HG03280 (cell line): ENCODE measurements at regions not wholly inside any gene's neighbourhood (a gene's known extent, or its start where the extent isn't known, plus 50 kb on each side); places are given as distances from the start of the nearest gene placed in this dataset.
"Not testable (repeated sequence)": the region's sequence is repeated elsewhere in the genome, so short reads cannot be mapped to it uniquely, and the experiment has no call there.

Experiments
- ATAC-seq: cut with Tn5 transposase; IDR thresholded peaks from one replicate; pipeline ENCODE4 v1.9.1; 2021; ENCODE audit warnings: mild to moderate bottlenecking, moderate library complexity; ENCODE audit not compliant: unreplicated experiment

GRCh38 chr11:37282367-37282766 is 684.3 kb upstream of the RAG2 start:
- no peak for ATAC-seq

DNA sequence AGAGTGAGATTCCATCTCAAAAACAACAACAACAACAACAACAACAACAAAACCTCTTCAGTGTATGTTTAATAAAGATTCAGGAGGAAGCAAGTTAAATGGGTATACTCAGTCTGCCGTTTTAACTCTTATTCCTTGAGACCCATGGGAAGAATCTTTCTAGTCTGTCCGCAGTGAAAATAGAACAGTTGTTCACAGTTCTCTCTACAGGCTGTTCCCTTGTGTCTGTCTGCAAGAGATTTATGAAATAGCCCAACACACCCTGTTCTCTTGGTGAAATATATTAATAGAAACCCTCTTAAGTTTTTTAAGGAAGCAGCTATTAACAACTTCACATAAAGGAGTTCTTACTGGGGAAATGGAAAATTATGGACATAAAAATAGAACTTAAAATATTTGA is 682.2 kb upstream of the RAG2 start:
- ATAC-seq, result no peak

DNA sequence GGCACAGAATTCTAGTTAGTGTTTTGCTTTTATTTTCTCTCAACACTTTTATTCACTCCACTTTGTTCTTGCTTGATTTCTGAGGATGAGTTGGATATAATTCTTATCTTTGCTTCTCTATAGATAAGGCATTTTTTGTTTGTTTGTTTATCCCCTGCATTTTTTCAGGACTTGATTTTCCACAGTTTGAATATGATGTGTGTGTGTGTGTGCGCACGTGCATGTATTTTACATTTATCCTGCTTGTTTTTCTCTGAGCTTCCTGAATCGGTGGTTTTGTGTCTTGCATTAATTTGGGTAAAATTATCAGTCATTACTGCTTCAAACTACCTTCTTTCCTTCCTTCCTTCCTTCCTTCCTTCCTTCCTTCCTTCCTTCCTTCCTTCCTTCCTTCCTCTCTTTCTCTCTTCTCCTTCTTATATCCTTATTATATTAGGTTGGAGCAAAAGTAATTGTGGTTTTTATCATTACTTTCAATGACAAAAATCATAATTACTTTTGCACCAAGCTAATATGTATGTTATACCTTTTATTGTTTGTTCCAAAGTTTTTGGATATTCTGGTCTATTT is 679.9 kb upstream of the RAG2 start:
- no peak for ATAC-seq

- ATAC-seq, result no peak
These were observed 666.7 kb upstream of the RAG2 start for GRCh38 chr11:37264783-37265182.

DNA sequence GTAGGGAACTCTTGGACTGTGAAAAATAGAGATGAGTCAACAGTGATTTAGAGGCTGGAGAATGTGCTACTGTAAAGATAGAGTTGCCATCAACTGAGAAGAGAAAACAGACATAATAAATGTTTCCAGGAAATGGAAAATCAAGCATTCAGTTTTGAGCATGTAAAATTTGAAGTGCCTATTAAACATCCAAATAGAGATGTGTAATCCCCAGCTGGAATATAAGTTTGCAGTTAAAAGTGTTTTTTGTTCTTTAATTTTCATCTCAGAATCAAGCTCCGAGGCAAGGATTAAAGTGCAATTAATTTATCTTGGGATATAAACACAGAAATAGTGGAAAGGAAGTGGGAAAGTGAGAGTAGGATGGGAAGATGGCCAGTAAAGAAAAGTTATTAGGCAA is 666.0 kb upstream of the RAG2 start:
- ATAC-seq, result no peak

GRCh38 chr11:37263467-37263866 is 665.4 kb upstream of the RAG2 start:
- not testable (repeated sequence) for ATAC-seq

DNA sequence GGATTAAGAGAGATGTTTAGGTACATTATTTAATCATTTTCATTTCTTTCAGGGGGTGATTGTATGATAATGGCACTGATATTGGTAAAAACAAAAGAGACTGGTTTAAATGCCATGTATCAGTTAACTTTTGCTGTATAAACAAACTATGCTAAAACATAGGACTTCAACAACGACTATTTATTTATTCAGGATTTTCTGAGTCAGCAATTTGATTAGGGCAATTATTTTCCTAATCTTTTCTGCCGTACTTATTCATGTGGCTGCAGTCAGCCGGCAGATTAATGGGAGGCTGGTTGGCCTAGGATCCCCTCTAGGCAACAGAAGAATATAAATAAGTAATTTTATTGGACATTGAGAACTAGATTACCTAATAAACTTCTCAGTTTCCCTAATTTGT is 661.7 kb upstream of the RAG2 start:
- ATAC-seq, result no peak

GRCh38 chr11:37248145-37248544 is 650.1 kb upstream of the RAG2 start:
- ATAC-seq, result no peak

DNA sequence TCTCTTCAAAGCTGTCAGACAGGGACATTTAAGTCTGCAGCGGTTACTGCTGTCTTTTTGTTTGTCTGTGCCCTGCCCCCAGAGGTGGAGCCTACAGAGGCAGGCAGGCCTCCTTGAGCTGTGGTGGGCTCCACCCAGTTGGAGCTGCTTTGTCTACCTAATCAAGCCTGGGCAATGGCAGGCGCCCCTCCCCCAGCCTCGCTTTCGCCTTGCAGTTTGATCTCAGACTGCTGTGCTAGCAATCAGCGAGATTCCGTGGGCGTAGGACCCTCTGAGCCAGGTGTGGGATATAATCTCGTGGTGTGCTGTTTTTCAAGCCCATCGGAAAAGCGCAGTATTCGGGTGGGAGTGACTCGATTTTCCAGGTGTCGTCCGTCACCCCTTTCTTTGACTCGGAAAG is 648.1 kb upstream of the RAG2 start:
- not testable (repeated sequence) for ATAC-seq

DNA sequence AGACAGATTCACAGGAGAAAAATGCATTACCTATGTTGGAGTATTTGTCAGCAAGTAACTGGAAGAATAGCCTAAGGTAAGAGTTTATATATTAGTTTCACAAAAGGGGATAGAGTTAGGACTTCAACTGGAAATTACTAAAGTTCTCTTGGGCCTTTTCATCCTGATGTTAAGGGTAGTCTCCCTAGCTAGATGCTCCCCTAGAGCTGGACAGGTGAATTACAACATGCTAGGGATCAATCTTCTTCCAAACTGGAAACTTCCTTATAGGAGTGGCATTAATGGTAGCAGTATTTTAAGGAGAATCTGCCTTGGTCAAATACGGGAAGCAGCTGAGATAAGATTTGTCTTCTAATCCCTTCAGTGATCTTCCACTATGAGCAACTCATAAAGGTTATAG is 632.8 kb upstream of the RAG2 start:
- no peak for ATAC-seq

DNA sequence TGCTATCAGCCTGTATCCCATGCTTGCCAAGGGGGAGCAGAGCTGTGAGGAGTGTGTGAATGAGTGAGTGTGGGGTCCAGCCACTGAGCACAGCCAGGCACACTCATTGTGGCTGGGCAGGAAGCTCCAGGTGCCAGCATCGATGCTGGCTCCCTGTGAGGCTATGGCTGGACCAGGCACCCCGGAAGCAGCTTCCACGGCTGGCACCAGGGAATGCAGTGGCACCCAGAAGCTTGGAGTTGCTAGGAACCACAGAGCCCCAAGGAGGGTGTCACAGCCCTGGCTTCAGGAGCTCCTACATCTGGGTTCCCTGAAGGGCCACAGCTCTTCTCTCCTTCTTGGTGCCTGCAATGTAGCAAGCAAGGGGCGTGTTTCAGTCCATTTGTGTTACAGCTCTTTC is 625.9 kb upstream of the RAG2 start:
- ATAC-seq, result no peak

GRCh38 chr11:37203006-37203405 is 605.0 kb upstream of the RAG2 start:
- ATAC-seq, result no peak

DNA sequence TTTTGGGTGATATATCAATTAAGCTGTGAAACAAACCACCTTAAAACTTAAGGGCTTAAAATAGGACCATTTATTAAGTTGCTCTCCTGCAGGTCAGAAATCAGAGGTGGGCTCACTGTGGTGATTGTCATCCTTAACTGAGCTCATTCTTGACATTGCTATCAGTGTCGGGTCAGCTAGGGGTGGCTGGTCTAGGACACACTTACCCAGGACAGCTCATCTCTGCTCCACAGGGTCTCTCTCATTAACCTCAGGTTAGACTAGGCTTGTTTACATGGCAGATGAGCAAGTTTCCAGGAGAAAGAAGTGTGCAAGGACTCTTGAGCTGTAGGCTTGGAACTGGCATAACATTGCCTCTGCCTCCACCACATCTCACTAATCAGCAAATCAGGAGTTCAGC is 601.0 kb upstream of the RAG2 start:
- ATAC-seq, result no peak

DNA sequence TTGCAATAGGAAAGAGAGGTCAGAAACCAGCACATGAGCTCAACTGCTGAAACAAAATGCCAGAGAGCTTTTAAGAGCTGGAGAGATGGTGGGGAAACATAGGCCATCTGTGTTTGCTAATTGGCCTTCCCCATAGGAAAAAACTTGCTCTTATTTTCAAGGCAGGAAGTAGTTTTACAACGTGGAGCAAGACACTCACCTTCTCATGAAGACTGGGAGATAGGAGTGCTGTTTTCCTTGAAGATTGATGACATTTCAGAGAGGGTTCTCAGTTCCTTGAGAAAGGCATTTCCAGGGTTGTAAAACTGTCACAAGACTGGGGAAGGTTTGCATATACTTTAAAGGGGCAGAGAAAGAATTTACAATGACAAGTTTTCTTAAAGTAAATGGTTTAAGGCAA is 586.3 kb upstream of the RAG2 start:
- no peak for ATAC-seq

DNA sequence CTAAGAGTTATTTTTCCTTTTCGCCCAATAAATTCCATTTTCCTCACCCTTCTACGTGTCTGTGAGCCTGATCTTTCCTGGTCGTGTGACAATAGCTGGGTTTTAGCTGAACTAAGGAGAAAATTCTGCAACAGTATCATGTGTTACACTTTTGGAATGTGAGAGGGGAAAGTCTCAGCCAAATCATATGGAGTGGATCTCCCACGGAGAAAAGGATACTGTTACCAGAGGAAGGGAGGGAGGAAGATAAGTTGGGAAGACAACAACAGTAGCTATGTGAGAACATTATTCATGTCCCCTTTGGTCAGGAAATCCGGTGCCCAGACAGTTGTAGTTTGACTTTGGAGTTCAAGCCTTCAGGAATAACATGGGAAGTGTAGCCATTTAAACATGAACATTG is 584.0 kb upstream of the RAG2 start:
- no peak for ATAC-seq

DNA sequence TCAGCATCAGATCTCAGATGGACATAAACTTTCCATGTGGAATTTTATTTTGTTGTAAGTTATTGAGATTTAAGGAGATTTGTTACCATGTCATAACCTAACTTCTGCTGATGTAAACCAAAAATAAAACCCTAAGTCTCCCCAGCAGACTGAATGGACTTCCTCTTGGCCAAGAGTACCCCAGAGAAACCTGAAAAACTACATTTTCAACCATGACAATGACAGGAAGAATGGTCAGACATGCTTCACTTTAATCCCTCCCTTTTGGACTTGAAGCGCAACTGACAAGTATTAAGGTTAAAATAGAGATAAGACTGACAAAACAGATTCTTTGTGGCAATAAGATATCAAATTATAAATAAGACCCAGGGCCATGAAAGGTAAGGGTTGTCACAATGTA is 579.7 kb upstream of the RAG2 start:
- ATAC-seq, result no peak

GRCh38 chr11:37171451-37171850 is 573.4 kb upstream of the RAG2 start:
- ATAC-seq, result no peak

DNA sequence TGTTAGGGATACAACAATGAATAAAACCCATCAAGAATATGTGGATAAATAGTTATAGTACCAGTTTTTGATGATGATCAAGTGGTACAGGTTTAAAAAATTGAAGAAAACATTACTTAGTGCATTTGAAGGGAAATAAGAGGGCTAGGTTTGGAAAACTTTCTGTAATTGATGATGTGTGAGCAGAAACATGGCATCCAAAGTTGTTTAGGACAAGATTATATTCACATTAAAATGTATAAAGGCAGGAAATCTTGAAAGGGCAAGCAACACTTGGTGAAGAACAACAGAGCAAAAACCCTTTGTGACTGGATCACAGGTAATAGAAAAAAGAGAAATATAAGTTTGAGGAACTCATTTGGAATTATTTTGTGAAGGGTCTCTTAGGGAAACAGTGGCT is 572.3 kb upstream of the RAG2 start:
- ATAC-seq, result no peak

GRCh38 chr11:37145434-37145833 is 547.4 kb upstream of the RAG2 start:
- not testable (repeated sequence) for ATAC-seq

GRCh38 chr11:37142591-37142990 is 544.6 kb upstream of the RAG2 start:
- no peak for ATAC-seq

DNA sequence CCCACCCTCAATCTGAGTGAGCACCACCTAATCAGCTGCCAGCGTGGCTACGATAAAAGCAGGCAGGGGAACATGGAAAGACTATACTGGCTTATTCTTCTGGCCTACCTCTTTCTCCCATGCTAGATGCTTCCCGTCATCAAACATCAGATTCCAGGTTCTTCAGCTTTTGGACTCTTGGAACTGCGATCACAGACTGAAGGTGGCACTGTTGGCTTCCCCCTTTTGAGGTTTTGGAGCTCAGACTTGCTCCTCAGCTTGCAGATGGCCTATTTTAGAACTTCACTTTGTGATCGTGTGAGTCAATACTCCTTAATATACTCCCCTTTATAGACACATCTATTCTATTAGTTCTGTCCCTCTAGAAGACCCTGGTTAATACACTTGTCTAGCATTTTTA is 543.7 kb upstream of the RAG2 start:
- ATAC-seq, result no peak

- not testable (repeated sequence) for ATAC-seq
These were observed 537.6 kb upstream of the RAG2 start for GRCh38 chr11:37135606-37136005.

- no peak for ATAC-seq
These were observed 536.6 kb upstream of the RAG2 start for GRCh38 chr11:37134637-37135036.

- ATAC-seq, result no peak
These were observed 526.3 kb upstream of the RAG2 start for GRCh38 chr11:37124384-37124783.
